ENCODE measurements at regions not wholly inside any gene's neighbourhood (a gene's known extent, or its start where the extent isn't known, plus 50 kb on each side); places are given as distances from the start of the nearest gene placed in this dataset.
"Not testable (repeated sequence)": the region's sequence is repeated elsewhere in the genome, so short reads cannot be mapped to it uniquely, and the experiment has no call there.

- H3K4me3 ChIP-seq (ENCODE audit: control insufficient read depth, low read depth, low read length), result no peak overlapping the region
- DNase-seq (ENCODE audit: low read depth), result no peak
- TF ChIP-seq, protein P1, sequence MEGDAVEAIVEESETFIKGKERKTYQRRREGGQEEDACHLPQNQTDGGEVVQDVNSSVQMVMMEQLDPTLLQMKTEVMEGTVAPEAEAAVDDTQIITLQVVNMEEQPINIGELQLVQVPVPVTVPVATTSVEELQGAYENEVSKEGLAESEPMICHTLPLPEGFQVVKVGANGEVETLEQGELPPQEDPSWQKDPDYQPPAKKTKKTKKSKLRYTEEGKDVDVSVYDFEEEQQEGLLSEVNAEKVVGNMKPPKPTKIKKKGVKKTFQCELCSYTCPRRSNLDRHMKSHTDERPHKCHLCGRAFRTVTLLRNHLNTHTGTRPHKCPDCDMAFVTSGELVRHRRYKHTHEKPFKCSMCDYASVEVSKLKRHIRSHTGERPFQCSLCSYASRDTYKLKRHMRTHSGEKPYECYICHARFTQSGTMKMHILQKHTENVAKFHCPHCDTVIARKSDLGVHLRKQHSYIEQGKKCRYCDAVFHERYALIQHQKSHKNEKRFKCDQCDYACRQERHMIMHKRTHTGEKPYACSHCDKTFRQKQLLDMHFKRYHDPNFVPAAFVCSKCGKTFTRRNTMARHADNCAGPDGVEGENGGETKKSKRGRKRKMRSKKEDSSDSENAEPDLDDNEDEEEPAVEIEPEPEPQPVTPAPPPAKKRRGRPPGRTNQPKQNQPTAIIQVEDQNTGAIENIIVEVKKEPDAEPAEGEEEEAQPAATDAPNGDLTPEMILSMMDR (conservative IDR thresholded peaks at IDR 0.05; ENCODE audit: control insufficient read depth, insufficient read depth, low read depth, low read length), result no peak
Measured at GRCh38 chr15:35247150-35247549, 162.1 kb upstream of the NANOGP8 start.

DNA sequence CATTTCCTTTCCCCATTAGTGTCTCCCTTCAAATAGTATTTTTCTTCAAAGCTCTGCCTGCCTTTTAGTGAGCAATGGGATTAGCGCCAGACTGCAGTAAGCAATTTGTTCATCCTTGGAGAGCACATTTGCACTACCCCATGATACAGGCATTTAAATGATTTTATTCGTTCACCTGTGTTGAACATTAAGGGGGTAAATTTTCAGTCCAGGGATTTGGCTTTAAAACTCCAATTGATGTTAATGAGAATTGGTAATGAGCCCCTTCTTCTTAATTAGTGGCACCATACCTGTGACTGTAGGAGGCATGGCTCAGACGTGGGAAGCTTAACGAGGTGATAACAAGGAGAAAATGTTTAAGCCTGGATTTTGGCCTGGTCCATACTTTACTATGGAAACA is 161.4 kb upstream of the NANOGP8 start:
- DNase-seq (ENCODE audit: low read depth), result no peak
- TF ChIP-seq, protein P1 (conservative IDR thresholded peaks at IDR 0.05; ENCODE audit: control insufficient read depth, insufficient read depth, low read depth, low read length), result no peak
- H3K4me3 ChIP-seq (ENCODE audit: control insufficient read depth, low read depth, low read length), result no peak overlapping the region

DNA sequence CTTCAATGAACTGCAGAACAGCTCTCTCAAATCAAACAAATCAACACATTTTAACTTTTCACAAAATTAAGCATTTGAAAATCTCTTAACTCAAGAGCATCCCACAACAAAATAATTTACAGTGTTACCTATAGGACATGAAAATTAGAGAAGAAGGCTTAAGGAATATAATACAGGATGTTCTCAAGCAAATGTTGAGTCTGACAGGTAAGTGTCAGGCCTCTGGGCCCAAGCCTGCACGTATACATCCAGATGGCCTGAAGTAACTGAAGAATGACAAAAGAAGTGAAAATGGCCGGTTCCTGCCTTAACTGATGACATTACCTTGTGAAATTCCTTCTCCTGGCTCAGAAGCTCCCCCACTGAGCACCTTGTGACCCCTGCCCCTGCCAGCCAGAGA is 160.6 kb upstream of the NANOGP8 start:
- H3K4me3 ChIP-seq (ENCODE audit: control insufficient read depth, low read depth, low read length); DNase-seq (ENCODE audit: low read depth): not testable (repeated sequence)

DNA sequence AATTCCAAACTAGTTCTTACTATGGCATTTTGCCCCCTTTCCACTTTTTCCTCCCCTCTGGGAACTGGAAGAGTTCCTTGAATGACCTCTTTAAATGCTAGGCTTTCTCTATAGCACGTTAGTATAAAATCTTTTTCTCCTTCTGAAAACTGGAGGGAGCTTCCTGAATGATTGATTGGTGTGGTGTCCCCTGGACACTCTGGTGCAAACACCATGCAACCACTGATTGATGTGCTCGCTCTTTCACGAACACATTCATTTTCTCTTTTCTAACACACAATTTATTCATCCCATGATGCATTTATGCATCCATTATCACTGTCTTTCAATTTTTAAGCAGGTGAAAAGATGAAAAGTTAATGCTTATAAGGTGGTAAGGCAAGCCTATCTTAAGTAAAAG is 159.1 kb upstream of the NANOGP8 start:
- no peak overlapping the region for H3K4me3 ChIP-seq (ENCODE audit: control insufficient read depth, low read depth, low read length)
- no peak for DNase-seq (ENCODE audit: low read depth)
- TF ChIP-seq, protein P1 (conservative IDR thresholded peaks at IDR 0.05; ENCODE audit: control insufficient read depth, insufficient read depth, low read depth, low read length), result no peak

DNA sequence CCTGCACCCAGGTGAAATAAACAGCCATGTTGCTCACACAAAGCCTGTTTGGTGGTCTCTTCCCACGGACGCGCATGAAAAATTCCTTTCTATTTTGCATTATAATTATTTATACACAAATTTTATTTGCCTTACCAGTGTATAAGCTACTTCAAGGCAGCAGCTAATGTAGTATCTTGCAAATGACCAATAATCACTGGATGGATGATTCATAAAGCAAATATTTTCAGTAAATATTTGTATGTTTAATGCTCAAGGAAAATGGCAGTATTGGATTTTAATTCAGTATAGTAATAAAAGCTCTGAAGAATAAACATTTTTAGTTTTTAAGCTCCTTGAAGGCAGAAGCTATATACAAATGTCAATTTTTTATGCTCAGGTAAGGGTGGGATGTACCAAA is 158.7 kb upstream of the NANOGP8 start:
- H3K4me3 ChIP-seq (ENCODE audit: control insufficient read depth, low read depth, low read length), result no peak overlapping the region
- DNase-seq (ENCODE audit: low read depth), result peak; percentile 2

GRCh38 chr15:35239693-35240092 is 154.6 kb upstream of the NANOGP8 start:
- H3K4me3 ChIP-seq (ENCODE audit: control insufficient read depth, low read depth, low read length); DNase-seq (ENCODE audit: low read depth): not testable (repeated sequence)

More for the DNA sequence above, 158.7 kb upstream of the NANOGP8 start:
- TF ChIP-seq, protein P1 (conservative IDR thresholded peaks at IDR 0.05; ENCODE audit: control insufficient read depth, insufficient read depth, low read depth, low read length), result no peak

GRCh38 chr15:35238448-35238847 is 153.4 kb upstream of the NANOGP8 start:
- DNase-seq (ENCODE audit: low read depth), result not testable (repeated sequence)

DNA sequence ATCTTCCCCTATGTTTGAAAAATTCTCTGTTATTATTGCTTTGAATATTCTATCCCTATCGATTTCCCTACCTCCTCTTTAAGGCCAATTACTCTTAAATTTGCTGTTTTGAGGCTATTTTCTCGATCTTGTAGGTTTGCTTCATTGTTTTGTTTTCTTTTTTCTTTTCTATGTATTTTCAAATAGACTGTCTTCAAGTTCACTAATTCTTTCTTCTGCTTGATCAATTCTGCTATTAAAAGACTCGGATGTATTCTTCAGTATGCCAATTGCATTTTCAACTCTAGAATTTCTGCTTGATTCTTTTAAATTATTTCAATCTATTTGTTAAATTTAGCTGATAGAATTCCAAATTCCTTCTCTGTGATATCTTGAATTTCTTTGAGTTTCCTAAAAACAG is 144.0 kb upstream of the NANOGP8 start:
- no peak for DNase-seq (ENCODE audit: low read depth)
- no peak overlapping the region for H3K4me3 ChIP-seq (ENCODE audit: control insufficient read depth, low read depth, low read length)
- TF ChIP-seq, protein P1 (conservative IDR thresholded peaks at IDR 0.05; ENCODE audit: control insufficient read depth, insufficient read depth, low read depth, low read length), result no peak

More at GRCh38 chr15:35238448-35238847, 153.4 kb upstream of the NANOGP8 start:
- not testable (repeated sequence) for H3K4me3 ChIP-seq (ENCODE audit: control insufficient read depth, low read depth, low read length)

All from fibroblast of mammary gland (primary cell).